H9 (cell line): ENCODE measurements at regions not wholly inside any gene's neighbourhood (a gene's known extent, or its start where the extent isn't known, plus 50 kb on each side); places are given as distances from the start of the nearest gene placed in this dataset.

Source experiments
- DNase-seq: peaks from one replicate; pipeline ENCODE4 v3.0.0-alpha.2; 2017
- H2AFZ ChIP-seq: one replicate; pipeline ENCODE4 v1.6.1; 2013; ENCODE audit warnings: mild to moderate bottlenecking, low read length, control low read depth, moderate library complexity
- H2AK5ac ChIP-seq: 2 replicates; pipeline ENCODE4 v1.6.1; 2013; ENCODE audit warnings: low read length, control low read depth, mixed read lengths; ENCODE audit not compliant: insufficient read length
- H2BK120ac ChIP-seq: one replicate; pipeline ENCODE4 v1.6.1; 2013; ENCODE audit warnings: low read depth, mild to moderate bottlenecking, low read length, control low read depth, inconsistent platforms; ENCODE audit not compliant: poor library complexity, severe bottlenecking
- H2BK12ac ChIP-seq: 2 replicates; pipeline ENCODE4 v1.6.1; 2013; ENCODE audit warnings: low read length, control low read depth, mixed read lengths, low read depth; ENCODE audit not compliant: insufficient read length
- H2BK15ac ChIP-seq: 2 replicates; pipeline ENCODE4 v1.6.1; 2013; ENCODE audit warnings: low read depth, low read length, control low read depth
- H2BK20ac ChIP-seq: one replicate; pipeline ENCODE4 v1.6.1; 2013; ENCODE audit warnings: low read depth, mild to moderate bottlenecking, low read length, control low read depth, inconsistent platforms; ENCODE audit not compliant: poor library complexity, severe bottlenecking
- H2BK5ac ChIP-seq: 2 replicates; pipeline ENCODE4 v1.6.1; 2013; ENCODE audit warnings: low read length, control low read depth, mixed read lengths; ENCODE audit not compliant: insufficient read length
- H3K14ac ChIP-seq: 2 replicates; pipeline ENCODE4 v1.6.1; 2013; ENCODE audit warnings: low read length, control low read depth; ENCODE audit not compliant: insufficient read depth
- H3K18ac ChIP-seq: 2 replicates; pipeline ENCODE4 v1.6.1; 2013; ENCODE audit warnings: low read depth, mild to moderate bottlenecking, mixed read lengths, low read length, control low read depth; ENCODE audit not compliant: insufficient read length
- H3K23ac ChIP-seq: 2 replicates; pipeline ENCODE4 v1.6.1; 2013; ENCODE audit warnings: low read length, control low read depth, mixed read lengths, low read depth; ENCODE audit not compliant: insufficient read length
- H3K23me2 ChIP-seq: 2 replicates; pipeline ENCODE4 v1.6.1; 2013; ENCODE audit warnings: low read depth, mild to moderate bottlenecking, mixed read lengths, low read length, control low read depth; ENCODE audit not compliant: insufficient read length, poor library complexity, severe bottlenecking
- H3K27ac ChIP-seq: 2 replicates; pipeline ENCODE4 v1.5.1; 2013; ENCODE audit warnings: low read length, control low read depth, mixed read lengths, low read depth; ENCODE audit not compliant: insufficient read length
- H3K27me3 ChIP-seq: 2 replicates; pipeline ENCODE4 v1.6.1; 2013; ENCODE audit warnings: low read length, control low read depth, inconsistent platforms; ENCODE audit not compliant: insufficient read depth
- H3K4ac ChIP-seq: 2 replicates; pipeline ENCODE4 v1.6.1; 2013; ENCODE audit warnings: low read depth, mild to moderate bottlenecking, control low read depth, inconsistent platforms, low read length, moderate library complexity
- H3K4me1 ChIP-seq: 2 replicates; pipeline ENCODE4 v1.6.1; 2013; ENCODE audit warnings: low read length, control low read depth, inconsistent platforms; ENCODE audit not compliant: insufficient read depth
- H3K4me2 ChIP-seq: 2 replicates; pipeline ENCODE4 v1.6.1; 2013; ENCODE audit warnings: low read length, control low read depth, mixed read lengths; ENCODE audit not compliant: insufficient read length, insufficient read depth
- H3K56ac ChIP-seq: 2 replicates; pipeline ENCODE4 v1.6.1; 2013; ENCODE audit warnings: low read depth, mild to moderate bottlenecking, mixed read lengths, low read length, control low read depth; ENCODE audit not compliant: insufficient read length
- H3K79me1 ChIP-seq: 2 replicates; pipeline ENCODE4 v1.6.1; 2013; ENCODE audit warnings: low read depth, mild to moderate bottlenecking, moderate library complexity, low read length, control low read depth, inconsistent platforms; ENCODE audit not compliant: insufficient read depth, poor library complexity, severe bottlenecking
- H3K79me2 ChIP-seq: 2 replicates; pipeline ENCODE4 v1.6.1; 2013; ENCODE audit warnings: low read length, control low read depth, inconsistent platforms; ENCODE audit not compliant: insufficient read depth
- H3K9ac ChIP-seq: 2 replicates; pipeline ENCODE4 v1.6.1; 2013; ENCODE audit warnings: low read length, control low read depth, mixed read lengths; ENCODE audit not compliant: insufficient read length; ENCODE audit errors: extremely low read depth
- H3K9me3 ChIP-seq: one replicate; pipeline ENCODE4 v1.6.1; 2013; ENCODE audit warnings: low read depth, low read length, inconsistent platforms; ENCODE audit not compliant: control insufficient read depth
- H3T11ph ChIP-seq: one replicate; pipeline ENCODE4 v1.6.1; 2013; ENCODE audit warnings: mild to moderate bottlenecking, low read length, control low read depth, inconsistent platforms
- H4K20me1 ChIP-seq: one replicate; pipeline ENCODE4 v1.6.1; 2013; ENCODE audit not compliant: control insufficient read depth, insufficient read length, insufficient read depth
- H4K5ac ChIP-seq: 2 replicates; pipeline ENCODE4 v1.6.1; 2013; ENCODE audit warnings: low read depth, mild to moderate bottlenecking, mixed read lengths, low read length, control low read depth; ENCODE audit not compliant: insufficient read length
- H4K8ac ChIP-seq: replicated peaks from 2 replicates; pipeline ENCODE4 v1.6.1; 2013; ENCODE audit warnings: low read length, control low read depth, mixed read lengths, low read depth; ENCODE audit not compliant: insufficient read length
- H4K91ac ChIP-seq: 2 replicates; pipeline ENCODE4 v1.6.1; 2013; ENCODE audit warnings: low read depth, mild to moderate bottlenecking, moderate library complexity, mixed read lengths, low read length, control low read depth; ENCODE audit not compliant: insufficient read length
- H3K27ac Mint-ChIP-seq, 3 experiments: 2 replicates in 2 of 3; 3 replicates in 1 of 3; pipeline ENCODE4 v1.8.0; 2020 to 2021; ENCODE audit warnings: mixed read lengths in 3 of 3, mild to moderate bottlenecking in 1 of 3, moderate library complexity in 1 of 3
- H3K27me3 Mint-ChIP-seq: 2 replicates; pipeline ENCODE4 v1.8.0; 2021; ENCODE audit warnings: low read depth, mild to moderate bottlenecking, moderate library complexity, mixed read lengths
- H3K36me3 Mint-ChIP-seq, 3 experiments: 2 replicates in 2 of 3; 3 replicates in 1 of 3; pipeline ENCODE4 v1.8.0; 2020 to 2021; ENCODE audit warnings: low read depth in 3 of 3, mixed read lengths in 3 of 3; ENCODE audit not compliant: insufficient read depth in 1 of 3
- H3K4me1 Mint-ChIP-seq, 2 experiments: 2 replicates each; pipeline ENCODE4 v1.8.0; 2020; ENCODE audit warnings: mixed read lengths in 2 of 2
- H3K4me3 Mint-ChIP-seq, 2 experiments: 2 replicates in 1 of 2; 3 replicates in 1 of 2; pipeline ENCODE4 v1.8.0; 2020 to 2021; ENCODE audit warnings: mild to moderate bottlenecking in 2 of 2, mixed read lengths in 2 of 2, moderate library complexity in 1 of 2
- H3K9me3 Mint-ChIP-seq, 2 experiments: 2 replicates in 1 of 2; 3 replicates in 1 of 2; pipeline ENCODE4 v1.8.0; 2020; ENCODE audit warnings: mild to moderate bottlenecking in 2 of 2, mixed read lengths in 2 of 2, moderate library complexity in 1 of 2
- WGBS: extraction: QIAGEN DNeasy Blood & Tissue Kit; methylation state at CpG from one replicate; pipeline ENCODE4 v1.1.7; 2013; ENCODE audit warnings: missing lambda C conversion rate, low lambda C conversion rate, mixed read lengths; ENCODE audit not compliant: insufficient read length; ENCODE audit errors: extremely low coverage; 5-methylcytosine and 5-hydroxymethylcytosine counted together
- TF ChIP-seq, protein P1 (sequence below): fragments of 200-600 bp; sonication (generic); conservative IDR thresholded peaks from 3 replicates; pipeline ENCODE4 v1.8.0; 2021; ENCODE audit warnings: antibody characterized with exemption, mild to moderate bottlenecking

DNA sequence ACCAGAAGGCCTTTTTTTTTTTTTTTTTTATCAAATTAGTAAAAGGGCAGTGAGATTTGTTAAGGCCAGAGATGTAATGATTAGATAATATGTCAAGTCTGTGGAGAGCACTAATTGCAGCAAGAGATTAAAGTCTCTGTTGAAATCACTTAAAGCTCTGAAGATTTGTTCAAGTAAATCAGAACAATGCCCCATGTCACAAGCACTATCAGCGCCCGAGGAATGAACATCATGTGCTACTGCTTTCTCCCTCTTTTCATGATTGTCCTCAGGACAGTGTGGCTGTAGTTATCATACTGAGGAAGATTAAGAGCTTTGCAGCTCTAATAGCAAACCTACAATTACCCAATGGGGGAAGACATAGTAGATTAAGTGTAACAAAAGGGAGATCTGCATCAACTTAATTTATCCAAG, 71.1 kb downstream of the TDRD15 start:
- Histone ChIP-seq H3K4ac (no peak overlapping the region), H3K27ac (no peak overlapping the region), H3K56ac (no peak overlapping the region), H3K79me1 (no peaks in the 10 kb centered on the region), H2BK120ac (no peak overlapping the region), H2BK12ac (no peak overlapping the region), H3K18ac (no peak overlapping the region), H3K9me3 (no peaks in the 10 kb centered on the region), H3K4me2 (no peak overlapping the region), H2BK15ac (no peak overlapping the region), H4K20me1 (no peaks in the 10 kb centered on the region), H3K9ac (no peak overlapping the region), H3K27me3 (no peaks in the 10 kb centered on the region), H4K91ac (no peak overlapping the region), H2AFZ (no peak overlapping the region), H3K4me1 (no peaks in the 10 kb centered on the region), H2AK5ac (no peak overlapping the region), H3K23ac (no peak overlapping the region), H2BK20ac (no peak overlapping the region), H3K23me2 (no peaks in the 10 kb centered on the region), H3T11ph (no peak overlapping the region), H3K79me2 (no peaks in the 10 kb centered on the region), H4K8ac (no peak overlapping the region), H3K14ac (no peak overlapping the region), H4K5ac (no peak overlapping the region), H2BK5ac (no peak overlapping the region)
- Mint-ChIP-seq H3K27ac (peak overlapping the region in 1 of 3 experiments; percentile 35; a peak in 1 of 7 replicates), H3K4me3 (no peak overlapping the region), H3K9me3 (no peaks in the 10 kb centered on the region), H3K27me3 (no peaks in the 10 kb centered on the region), H3K4me1 (peaks cover 8 to 20% of the 10 kb centered on the region in 2 experiments), H3K36me3 (no peaks in the 10 kb centered on the region)
- WGBS, result no CpG with 5 or more reads among the region's 2 CpGs
- DNase-seq, result no peak
- TF ChIP-seq, protein P1, sequence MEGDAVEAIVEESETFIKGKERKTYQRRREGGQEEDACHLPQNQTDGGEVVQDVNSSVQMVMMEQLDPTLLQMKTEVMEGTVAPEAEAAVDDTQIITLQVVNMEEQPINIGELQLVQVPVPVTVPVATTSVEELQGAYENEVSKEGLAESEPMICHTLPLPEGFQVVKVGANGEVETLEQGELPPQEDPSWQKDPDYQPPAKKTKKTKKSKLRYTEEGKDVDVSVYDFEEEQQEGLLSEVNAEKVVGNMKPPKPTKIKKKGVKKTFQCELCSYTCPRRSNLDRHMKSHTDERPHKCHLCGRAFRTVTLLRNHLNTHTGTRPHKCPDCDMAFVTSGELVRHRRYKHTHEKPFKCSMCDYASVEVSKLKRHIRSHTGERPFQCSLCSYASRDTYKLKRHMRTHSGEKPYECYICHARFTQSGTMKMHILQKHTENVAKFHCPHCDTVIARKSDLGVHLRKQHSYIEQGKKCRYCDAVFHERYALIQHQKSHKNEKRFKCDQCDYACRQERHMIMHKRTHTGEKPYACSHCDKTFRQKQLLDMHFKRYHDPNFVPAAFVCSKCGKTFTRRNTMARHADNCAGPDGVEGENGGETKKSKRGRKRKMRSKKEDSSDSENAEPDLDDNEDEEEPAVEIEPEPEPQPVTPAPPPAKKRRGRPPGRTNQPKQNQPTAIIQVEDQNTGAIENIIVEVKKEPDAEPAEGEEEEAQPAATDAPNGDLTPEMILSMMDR, result no peak
